ENCODE measurements at regions not wholly inside any gene's neighbourhood (a gene's known extent, or its start where the extent isn't known, plus 50 kb on each side); places are given as distances from the start of the nearest gene placed in this dataset.

DNA sequence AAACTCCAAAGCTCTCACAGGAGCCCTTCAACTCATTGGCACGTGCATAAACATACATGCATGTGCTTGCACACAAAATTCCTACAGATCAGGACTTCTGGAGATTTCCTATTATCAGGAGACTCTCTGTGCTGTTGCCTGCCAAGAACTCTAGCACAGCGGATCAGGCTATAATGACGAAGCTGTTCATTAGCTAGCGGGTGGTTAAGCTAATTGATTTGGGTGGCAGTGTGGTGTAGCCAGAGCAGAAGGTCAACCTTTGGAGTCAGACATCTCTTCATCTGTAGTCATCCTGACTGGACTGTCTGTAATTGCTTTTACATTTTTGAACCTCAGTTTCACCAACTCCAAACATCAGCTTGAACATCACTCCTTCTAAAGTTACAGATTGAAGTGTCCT lies 69.0 kb downstream of the KIF2B start:
- no peak for DNase-seq

DNA sequence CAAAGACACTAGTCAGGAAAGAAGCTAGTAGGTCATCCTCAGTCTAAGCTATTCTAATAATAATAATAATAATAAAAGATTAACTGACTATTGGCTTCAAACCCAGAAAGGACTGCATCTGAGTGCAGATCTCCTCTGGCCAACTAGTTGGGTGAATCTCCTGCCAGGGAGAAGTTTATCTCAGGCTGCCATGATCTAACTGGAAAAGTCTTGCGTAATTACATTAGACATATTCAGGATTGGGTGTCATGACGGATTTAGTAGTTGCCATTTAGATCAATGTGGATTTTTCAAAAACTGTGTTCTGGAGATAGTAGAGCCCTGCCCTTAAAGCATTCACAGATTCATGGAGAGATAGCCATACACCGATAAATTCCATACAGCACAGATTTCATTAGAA lies 69.5 kb downstream of the KIF2B start:
- no peak for DNase-seq

DNA sequence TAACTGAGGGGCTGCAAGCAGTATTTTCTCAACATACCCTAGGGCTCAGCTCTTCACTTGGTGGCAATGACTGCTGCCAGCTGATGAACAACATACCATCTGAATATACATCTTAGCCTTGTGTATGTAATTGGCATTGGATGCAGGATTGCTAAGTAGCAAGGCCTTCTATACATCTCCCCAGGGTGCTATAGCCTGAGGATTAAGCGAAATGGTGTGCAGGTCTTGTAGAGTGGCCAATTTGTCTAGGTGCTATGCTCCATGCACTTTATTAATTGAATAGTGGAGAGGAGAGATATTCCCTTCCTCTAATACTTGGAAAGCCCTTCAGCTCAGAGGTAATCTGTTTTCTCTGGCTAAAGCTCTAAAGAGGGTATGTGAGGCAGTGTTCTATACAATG lies 71.9 kb downstream of the KIF2B start:
- no peak for DNase-seq

DNA sequence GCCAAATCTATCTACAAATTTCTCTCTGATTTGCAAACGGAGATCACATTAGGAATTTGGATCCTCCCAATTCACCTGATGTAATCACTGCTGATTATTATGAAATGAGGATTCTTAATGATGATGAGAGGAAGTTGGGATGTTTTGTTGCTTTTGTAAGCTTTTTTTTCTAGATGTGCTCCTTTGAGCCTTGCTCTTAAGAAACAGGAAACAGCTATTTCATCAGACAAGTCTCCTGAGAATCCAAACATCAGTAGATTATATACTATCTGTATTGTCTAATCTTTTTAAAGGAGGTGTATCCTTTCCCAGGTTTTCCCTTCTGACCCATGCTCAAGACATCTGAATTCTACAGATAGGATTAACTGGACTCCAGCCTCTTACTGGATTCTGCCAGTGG lies 73.3 kb downstream of the KIF2B start:
- DNase-seq: no peak

DNA sequence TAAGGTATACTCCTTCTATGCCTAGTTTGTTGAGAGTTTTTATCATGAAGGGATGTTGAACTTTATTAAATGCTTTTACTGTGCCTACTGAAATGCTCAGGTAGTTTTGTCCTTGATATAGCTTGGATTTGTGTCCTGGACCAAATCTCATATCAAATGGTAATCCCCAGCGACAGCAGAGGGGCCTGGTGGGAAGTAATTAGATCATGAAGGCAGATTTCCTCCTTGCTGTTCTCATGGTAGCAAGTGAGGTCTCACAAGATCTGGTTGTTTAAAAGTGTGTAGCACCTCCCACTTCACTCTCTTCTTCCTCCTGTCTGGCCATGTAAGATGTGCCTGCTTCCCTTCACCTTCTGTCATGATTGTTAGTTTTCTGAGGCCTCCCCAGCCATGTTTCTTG lies 78.2 kb downstream of the KIF2B start:
- DNase-seq: no peak

DNA sequence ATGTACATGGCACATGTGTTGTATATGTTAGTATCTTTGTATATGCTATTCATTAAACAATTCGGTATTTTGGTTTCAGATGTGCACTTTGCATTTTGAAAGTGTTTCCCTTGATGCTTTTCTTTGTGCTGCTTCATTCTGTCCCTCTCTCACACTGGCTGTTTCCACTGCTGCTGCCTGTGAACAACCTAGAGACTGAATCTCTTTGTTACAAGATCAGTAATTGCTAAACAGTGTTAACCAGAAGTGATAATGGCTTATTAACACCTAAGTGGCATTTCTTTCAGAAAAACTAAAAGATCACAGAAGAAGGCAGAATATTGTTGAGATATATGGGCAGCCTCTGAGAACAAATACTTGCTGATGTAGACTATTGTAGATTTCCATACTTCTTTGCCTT lies 84.7 kb downstream of the KIF2B start:
- no peak for DNase-seq

DNA sequence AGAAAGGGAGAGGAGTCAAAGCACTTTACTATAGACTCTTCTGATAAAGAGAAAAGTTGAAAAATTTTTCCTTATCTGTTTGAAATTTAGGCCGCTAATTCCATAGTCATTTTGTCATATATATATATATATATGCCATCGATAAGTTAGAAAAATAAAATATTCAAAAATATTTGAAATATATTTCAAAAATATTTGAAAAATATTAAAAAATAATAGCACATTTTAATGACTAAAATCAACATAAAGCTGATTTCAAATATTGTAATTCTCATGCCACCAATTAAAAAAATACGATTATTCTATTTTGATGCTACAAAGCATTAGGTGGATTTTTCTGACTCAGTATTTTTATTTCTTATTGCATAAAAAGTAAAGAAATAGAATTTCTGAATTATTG lies 87.1 kb downstream of the KIF2B start:
- no peak for DNase-seq

DNA sequence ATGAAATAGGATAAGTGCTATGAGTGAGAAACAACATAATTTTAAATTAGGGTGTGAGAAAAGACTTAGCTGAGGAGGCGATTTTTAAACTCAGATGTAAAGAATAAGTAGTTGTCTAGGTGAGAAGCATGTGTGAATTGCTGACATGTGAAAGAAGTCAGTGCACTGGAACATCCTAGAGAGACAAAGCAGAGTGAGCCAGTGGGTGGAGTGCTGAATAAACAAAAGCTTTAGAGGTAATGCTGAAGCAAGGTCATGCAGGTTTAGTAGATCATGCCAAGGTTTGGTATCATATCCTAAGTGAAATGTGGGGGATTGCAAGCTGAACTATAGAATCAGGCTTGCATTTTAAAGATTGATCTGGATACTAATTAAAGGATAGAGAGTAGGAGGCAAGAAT lies 89.4 kb downstream of the KIF2B start:
- peak in 1 of 58 donors; percentile 0 for DNase-seq

DNA sequence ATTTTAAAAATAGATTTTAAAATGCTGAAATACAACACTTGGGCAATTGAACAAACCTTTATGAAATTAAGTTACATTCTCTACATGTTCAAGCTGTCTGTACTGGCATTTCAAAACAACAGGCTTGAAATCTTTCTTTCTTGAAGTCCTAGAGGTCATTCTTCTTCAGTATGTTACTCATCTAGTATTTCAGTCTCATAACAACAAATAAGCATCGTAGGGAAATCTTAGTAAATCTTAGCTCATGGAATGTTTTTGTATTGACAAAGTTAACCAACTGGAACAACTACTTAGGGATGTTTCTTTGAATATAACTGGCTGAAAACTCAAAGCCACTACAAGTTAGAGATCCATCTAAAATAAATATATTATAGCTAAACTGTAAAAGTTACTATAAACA lies 96.6 kb downstream of the KIF2B start:
- no peak for DNase-seq

DNA sequence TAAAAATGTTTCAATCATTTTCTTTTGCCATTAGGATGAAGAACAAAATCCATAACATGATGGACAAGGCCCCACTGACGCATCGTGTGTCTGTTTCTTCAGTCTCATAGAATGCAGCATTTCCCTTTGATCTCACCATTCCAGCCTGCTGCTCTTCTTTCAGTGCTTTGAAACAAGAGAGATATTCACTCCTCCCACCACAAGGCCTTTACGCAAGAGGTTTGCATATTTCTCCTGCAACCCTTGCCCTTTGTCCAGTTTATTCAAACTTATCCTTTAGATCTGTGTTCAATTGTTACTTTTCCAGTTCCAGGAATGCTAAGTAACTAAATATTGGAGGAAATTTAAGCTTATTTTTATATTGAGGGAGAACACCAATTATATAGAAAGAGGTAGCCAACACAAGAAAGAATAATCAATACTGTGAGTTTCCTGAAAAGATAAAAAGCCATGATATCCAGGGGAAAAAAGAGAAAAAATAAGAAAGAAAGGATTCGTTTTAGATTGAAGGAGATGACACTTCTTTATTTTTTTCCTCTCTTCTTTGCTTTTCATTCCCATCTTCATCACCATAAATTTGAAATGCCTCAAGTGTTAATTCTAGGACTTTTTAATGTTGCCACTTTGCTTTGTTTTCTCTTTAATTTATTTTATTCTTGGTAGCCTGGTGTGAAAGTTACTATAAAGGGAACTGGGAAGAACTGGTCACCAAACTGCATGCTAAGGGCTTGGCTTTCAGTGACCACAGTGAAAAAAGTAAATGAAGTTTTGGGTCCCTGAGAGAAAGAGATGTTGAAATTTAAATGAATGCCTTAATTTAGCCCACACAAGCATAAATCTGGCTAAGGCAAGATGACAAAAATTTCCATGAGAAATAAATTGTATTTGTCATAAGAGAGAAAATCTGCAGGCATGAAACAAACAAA lies 102.1 kb downstream of the KIF2B start:
- no peak for DNase-seq

DNA sequence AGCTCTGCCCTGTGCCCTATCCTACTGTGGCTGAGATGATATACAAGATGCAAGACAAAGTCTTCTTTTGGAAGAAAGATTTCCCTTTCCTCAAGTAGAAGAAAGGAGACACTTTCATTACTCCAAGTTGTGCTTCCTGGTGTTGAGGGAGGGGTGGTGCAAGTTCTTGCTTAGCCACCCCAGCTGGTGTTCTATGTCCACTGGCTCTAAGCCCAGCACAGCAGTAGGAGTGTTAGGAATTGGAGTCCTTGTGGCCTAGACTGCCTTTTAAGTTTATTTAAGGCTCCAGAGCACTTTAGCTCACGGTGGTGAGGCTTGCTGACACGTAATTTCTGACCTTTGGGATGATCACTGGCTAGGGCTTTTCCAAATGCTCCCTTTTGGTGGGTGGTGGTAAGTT lies 109.7 kb downstream of the KIF2B start:
- peak in 10 of 58 donors; percentile 1 to 39 (median 3) for DNase-seq

DNA sequence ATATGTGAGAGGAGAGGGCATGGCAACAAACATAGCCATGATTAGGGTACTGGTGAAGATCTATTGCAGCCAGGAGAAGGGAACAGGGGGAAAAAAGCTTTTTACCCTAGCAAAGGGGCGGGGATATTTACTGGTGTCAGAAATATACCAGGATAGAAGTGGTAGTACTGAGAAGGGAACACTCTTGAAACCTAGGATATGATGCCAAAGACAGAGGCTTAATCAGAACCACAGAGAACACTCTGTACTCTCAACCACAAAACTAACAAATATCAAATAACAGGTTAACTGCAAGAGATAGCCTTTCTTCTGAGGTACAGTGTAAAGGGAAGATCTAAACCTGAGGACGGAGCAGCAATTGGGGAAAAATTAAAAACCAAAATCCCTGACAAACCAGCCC lies 112.2 kb downstream of the KIF2B start:
- DNase-seq: no peak

DNA sequence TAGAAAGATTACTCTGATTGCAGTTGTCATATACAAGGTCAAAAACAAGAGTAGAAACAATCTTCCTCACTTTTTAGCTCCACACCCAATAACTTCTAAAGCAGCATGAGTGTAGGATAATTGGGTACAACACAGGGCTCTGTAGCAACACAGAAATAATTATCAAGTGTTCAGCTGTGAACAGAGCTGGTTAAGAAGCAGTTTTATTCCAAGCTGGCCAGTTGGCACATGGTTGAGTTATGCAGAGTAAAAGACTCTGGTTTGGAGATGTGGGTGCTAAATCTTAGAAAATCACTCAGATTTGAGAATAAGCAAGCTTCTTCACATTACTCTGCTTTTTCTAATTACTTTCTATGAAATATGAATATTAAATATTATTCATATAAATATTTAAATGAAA lies 118.5 kb downstream of the KIF2B start:
- no peak for DNase-seq

DNA sequence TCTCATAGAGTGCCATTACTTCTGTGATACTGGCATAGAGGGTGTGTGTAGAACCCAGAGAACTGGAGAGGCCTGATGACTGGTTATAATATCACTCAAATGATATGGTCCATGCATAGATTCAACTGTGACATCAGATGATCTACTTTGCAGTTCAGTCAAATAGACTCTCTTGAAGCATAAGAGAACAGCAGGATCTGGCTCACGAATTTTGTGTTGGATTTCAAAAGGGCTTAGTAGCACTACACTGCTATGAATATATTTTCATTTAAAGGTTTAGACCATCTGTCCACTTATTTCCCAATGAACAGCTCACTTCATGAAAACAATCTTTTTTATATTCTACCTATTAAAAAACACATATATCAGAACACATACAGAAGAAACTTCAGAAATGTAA lies 119.7 kb downstream of the KIF2B start:
- peak in 1 of 58 donors; percentile 7 for DNase-seq

DNA sequence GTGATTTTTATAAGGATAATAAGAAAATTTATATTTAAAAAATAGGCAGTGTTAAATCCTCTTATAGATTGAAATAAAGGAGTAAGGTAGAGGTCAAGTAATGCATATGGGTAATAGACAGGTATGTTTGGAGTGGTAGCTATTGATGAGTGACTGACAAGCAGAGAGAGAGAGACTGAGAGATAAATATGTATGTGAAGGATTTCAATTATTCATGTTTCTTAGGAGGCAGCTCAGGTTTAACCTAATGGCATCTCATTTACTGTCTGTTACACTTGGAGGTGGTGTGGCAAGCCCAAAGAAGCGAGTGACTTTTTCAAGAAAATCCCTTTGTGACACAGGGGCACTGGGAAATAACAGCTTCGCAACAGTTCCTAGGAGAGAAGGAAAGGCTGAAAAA lies 120.2 kb downstream of the KIF2B start:
- DNase-seq: no peak

DNA sequence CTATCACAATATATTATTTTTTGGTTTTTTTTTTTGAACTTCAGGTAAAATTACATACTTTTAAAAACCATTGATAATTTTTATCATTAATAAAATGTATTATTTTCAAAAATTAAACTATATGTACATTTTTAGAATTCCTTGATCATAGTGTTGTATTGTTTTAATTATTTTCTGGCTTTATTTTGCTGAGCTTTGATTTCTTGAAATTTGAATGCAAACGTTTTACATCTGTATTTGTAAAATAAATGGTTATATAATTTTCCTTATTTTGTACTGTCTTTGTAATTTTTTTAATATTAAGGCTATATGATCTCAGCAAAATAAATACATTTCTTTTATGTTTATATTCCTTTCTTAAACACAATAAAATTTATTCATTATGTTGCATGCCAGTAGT lies 125.6 kb downstream of the KIF2B start:
- no peak for DNase-seq

DNA sequence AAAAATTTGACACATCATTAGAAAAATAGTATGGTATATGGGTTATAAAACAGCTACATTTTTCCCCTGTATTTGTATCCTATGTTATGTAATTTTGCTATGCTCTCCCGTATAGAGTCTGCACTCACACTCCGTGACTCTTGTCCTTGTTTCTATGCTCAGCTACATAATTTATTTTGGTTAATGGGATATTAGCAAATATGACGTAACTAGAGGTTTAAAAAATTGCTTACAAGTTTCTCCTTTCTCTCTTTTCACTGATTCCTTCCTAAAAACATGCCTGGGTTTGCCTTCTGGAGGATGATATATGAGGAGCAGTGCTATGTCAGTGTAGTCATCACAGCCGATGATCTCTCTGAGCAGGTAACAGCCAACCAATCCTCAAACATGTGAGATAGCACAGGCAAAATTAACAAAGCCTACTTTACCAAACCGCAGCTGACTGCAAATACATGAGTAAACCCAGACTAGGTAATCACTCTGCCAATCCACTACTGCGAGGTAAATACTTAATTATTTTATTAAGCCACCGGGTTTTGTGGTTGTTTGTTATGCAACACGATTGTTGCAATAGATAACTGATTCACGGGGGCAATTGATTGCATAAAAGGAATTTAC lies 126.9 kb downstream of the KIF2B start:
- no peak for DNase-seq

DNA sequence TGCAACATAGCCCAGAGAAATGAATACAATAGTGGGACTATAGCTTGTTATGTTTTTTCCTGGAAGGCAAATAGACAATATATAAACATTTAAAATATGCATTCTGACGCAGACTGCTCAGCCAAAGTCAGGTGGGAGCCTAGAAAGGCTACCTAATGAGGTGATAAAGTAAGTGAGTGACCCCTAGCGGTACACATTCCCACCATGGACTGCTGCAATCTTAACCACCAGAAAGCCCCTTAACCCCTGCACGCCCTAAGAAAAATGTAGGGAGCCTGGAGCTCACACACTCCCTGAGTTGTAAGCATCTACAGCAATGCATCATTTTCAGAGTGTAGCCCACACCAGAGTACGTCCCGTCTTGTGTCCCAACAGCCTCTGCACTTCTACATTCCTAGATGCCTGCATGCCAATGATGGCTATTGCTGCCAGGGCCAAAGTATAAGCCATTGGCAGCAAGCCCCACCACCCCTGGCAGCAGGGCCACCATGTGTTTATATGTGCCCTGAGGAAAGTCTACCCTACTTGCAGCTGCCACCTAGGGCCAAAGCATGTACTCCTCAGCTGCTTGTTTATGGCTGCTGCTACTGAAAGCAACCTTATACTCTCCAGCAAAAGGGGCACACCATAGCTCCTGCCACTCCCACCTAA lies 127.6 kb downstream of the KIF2B start:
- no peak for DNase-seq

DNA sequence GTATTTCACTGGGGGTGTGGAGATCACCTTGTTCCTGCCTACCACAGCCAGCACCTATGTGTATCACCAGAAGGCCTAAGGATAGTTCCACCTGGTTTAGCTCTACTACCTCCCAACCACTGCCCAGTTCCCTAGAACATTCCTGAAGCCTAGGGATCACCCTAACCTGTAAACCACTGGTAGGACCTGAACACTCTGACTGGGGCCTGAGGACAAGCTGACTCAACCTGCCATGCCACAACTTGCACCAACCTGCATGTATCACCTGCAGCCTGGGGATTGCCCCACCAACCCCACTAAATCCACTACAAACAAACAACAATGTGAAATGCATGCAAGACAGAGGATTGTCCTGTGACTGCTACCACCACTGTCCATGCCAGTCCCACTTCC lies 128.1 kb downstream of the KIF2B start:
- no peak for DNase-seq

DNA sequence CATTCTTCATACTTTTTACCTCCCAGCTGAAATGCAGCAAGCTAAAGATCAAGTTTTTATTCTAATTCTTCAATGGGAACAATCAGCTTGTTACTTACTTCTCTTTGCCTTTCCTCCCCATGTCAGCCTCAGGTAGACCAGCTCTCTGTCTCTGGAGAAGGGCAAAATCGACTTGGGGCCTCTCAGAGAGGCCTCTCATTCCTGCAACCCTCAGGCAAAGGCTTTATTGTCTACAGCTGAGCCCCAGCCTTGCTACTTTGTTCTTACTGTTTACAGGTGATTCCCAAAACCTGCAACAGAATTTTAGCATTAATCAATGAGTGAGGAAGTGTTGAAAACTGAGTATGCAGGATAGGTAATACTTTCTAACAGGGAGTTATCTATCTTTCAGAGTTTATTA lies 148.6 kb downstream of the KIF2B start:
- DNase-seq: no peak

DNA sequence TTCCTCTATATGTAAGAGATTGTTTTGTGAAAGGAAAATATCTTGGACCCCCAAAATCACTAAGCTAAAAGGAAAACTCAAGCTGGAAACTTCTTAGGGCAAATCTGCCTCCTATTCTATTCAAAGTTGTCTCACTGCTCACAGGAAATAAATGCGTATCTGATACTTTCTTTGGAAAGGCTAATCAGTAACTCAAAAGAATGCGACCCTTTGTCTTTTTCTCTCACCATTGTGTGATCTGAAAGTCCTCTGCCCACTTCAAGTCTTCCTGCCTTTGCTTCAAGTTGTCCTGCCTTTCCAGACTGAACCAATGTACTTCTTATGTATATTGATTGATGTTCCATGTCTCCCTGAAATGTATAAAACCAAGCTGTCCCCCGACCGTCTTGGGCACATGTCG lies 157.3 kb downstream of the KIF2B start:
- DNase-seq: no peak

DNA sequence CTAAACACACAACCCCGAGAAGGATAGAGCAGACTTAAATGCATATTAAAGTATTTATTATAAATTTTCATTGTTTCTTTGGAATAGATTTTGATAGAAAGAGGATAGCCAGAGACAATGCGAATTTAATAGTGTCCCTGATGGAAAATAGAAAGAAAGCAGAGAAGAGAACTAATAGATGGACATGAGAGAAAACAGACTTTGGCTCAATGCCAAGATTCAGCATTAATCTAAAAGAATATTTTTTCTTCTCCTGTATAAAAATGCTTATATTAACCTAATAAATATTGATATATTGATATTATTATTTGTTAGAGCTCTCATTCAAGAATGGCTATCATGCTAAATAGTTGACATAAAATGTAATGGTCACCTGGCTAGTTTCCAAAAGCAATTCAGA lies 173.4 kb downstream of the KIF2B start:
- no peak for DNase-seq

DNA sequence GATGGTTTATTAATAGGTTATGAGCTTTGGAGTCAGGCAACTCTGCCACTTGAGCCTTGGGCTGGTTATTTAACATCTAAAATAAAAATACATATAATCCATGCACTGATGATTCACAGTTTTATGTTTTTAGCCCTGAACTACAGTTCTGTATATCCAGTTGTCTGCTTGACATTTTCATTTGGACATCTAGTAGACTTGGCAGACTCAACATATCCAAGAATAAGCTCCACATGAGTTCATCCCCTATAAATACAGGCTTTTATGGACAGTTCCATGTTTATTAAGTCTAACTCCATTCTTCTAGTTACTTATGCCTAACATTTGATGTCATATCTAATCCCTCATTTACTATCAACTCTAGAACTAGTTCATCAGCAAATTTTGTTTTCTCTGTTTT lies 174.2 kb downstream of the KIF2B start:
- no peak for DNase-seq

All from anterior cingulate cortex (tissue), 58 donors.